Muscle layer of duodenum (tissue), 2 donors: ENCODE measurements at regions not wholly inside any gene's neighbourhood (a gene's known extent, or its start where the extent isn't known, plus 50 kb on each side); places are given as distances from the start of the nearest gene placed in this dataset.

ENCODE experiments used
- H3K27ac ChIP-seq: one replicate; pipeline ENCODE4 v1.7.0; 2013; ENCODE audit warnings: mild to moderate bottlenecking, low read length
- H3K27me3 ChIP-seq: one replicate; pipeline ENCODE4 v1.7.0; 2013; ENCODE audit warnings: low read depth, mild to moderate bottlenecking, control low read depth, low read length
- H3K36me3 ChIP-seq, 2 donors: one replicate each; pipeline ENCODE4 v1.7.0; 2013; ENCODE audit warnings: low read length in 2 of 2, control low read depth in 1 of 2, mild to moderate bottlenecking in 1 of 2; ENCODE audit not compliant: insufficient read depth in 2 of 2, control insufficient read depth in 1 of 2
- H3K4me1 ChIP-seq, 2 donors: one replicate each; pipeline ENCODE4 v1.7.0; 2013; ENCODE audit warnings: low read length in 2 of 2, mild to moderate bottlenecking in 2 of 2, control low read depth in 1 of 2, moderate library complexity in 1 of 2; ENCODE audit not compliant: insufficient read depth in 2 of 2, control insufficient read depth in 1 of 2
- H3K4me3 ChIP-seq, 2 donors: one replicate each; pipeline ENCODE4 v1.7.0; 2013; ENCODE audit warnings: low read length in 2 of 2, low read depth in 1 of 2, mild to moderate bottlenecking in 1 of 2
- H3K9me3 ChIP-seq, 2 donors: one replicate each; pipeline ENCODE4 v1.7.0; 2013; ENCODE audit warnings: low read length in 2 of 2, control low read depth in 1 of 2, mild to moderate bottlenecking in 1 of 2; ENCODE audit not compliant: control insufficient read depth in 1 of 2
- donor health status: healthy.

DNA sequence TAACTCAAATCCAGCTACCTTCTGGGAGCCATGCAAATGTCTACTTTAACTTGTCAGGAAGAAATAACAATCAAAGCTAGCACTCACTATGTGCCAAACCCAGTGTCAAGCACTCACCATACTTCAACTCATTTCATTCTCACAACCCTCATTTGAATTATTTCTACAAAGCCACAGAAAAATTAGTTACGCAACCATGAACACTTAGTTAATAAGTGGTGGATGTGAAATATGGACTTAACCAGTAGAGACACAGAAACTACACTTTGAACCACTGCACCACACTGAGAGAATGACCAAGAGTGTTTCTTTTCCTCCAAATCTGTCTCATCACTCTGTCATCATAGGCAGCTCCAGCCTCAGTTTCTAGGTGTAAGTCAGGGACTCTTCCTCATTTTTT lies 91.0 kb upstream of the MBNL1 start:
- Histone ChIP-seq H3K9me3 (no peaks in the 10 kb centered on the region), H3K36me3 (no peaks in the 10 kb centered on the region), H3K27me3 (no peaks in the 10 kb centered on the region), H3K4me1 (no peaks in the 10 kb centered on the region), H3K27ac (no peak overlapping the region), H3K4me3 (no peak overlapping the region)

DNA sequence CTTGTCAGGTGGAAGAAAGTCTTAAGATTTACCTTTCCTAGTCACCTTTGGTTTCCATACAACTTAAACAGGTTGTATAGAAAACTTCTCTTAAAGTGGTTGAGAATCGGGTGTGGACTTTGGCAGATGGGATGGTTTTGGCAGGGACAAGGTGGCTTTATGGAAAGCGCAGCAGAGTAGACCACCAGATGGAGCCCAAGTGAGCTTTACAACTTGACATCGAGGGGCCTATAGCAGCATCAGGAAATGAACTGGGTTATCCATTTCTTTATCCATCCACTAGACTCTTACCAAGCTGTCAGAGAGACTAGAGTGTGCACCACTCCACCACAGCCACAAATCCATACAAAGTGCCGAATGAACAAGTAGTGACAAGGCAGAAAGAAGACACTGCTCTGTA lies 85.3 kb upstream of the MBNL1 start:
- H3K4me1 ChIP-seq: no peaks in the 10 kb centered on the region
- no peaks in the 10 kb centered on the region for H3K36me3 ChIP-seq
- H3K27me3 ChIP-seq: no peaks in the 10 kb centered on the region
- H3K27ac ChIP-seq: no peak overlapping the region
- no peak overlapping the region for H3K4me3 ChIP-seq
- H3K9me3 ChIP-seq: no peaks in the 10 kb centered on the region

- Histone ChIP-seq H3K4me1 (no peaks in the 10 kb centered on the region), H3K4me3 (no peak overlapping the region), H3K27me3 (no peaks in the 10 kb centered on the region), H3K27ac (no peak overlapping the region), H3K9me3 (no peaks in the 10 kb centered on the region), H3K36me3 (no peaks in the 10 kb centered on the region)
These were observed 83.6 kb upstream of the MBNL1 start for GRCh38 chr3:152184971-152185686.

- no peak overlapping the region for H3K4me3 ChIP-seq
- H3K4me1 ChIP-seq: no peaks in the 10 kb centered on the region
- H3K27ac ChIP-seq: no peak overlapping the region
- no peaks in the 10 kb centered on the region for H3K9me3 ChIP-seq
- H3K36me3 ChIP-seq: no peaks in the 10 kb centered on the region
- H3K27me3 ChIP-seq: no peaks in the 10 kb centered on the region
These were observed 82.7 kb upstream of the MBNL1 start for GRCh38 chr3:152185891-152186630.

- no peak overlapping the region for H3K27ac ChIP-seq
- H3K4me1 ChIP-seq: no peaks in the 10 kb centered on the region
- H3K9me3 ChIP-seq: no peaks in the 10 kb centered on the region
These were observed 78.0 kb upstream of the MBNL1 start for GRCh38 chr3:152190636-152191183.

DNA sequence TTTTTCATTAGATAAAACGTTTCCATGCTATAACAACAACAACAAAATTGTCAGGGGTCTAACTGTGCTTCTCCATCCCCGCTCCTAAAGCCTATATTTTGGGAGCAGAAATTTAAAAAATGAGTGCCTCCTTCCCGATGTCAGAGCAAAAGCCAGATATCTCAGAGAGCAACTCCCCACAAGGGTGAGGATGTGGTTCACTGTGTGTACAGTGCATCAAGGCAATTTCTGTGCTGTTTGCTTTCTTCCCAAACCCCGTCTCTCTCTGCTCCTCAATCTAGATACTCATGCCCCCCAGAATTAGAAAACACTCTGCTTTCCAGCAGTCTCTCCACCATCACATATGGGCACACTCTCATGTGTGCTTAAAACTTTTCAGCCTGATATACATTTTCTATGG lies 76.7 kb upstream of the MBNL1 start:
- no peaks in the 10 kb centered on the region for H3K4me1 ChIP-seq
- no peak overlapping the region for H3K27ac ChIP-seq
- H3K9me3 ChIP-seq: no peaks in the 10 kb centered on the region
- H3K36me3 ChIP-seq: no peaks in the 10 kb centered on the region
- no peaks in the 10 kb centered on the region for H3K27me3 ChIP-seq
- no peak overlapping the region for H3K4me3 ChIP-seq

More at GRCh38 chr3:152190636-152191183, 78.0 kb upstream of the MBNL1 start:
- no peaks in the 10 kb centered on the region for H3K36me3 ChIP-seq
- H3K4me3 ChIP-seq: no peak overlapping the region
- H3K27me3 ChIP-seq: no peaks in the 10 kb centered on the region

GRCh38 chr3:152192936-152193672 lies 75.6 kb upstream of the MBNL1 start:
- no peaks in the 10 kb centered on the region for H3K9me3 ChIP-seq
- peak overlapping the region in 1 of 2 donors; percentile 2 for H3K4me3 ChIP-seq
- H3K4me1 ChIP-seq: peaks cover 0 to 6% of the 10 kb centered on the region in 2 donors
- H3K36me3 ChIP-seq: no peaks in the 10 kb centered on the region
- peak overlapping the region; percentile 60 for H3K27ac ChIP-seq
- H3K27me3 ChIP-seq: no peaks in the 10 kb centered on the region

- Histone ChIP-seq H3K27me3 (no peaks in the 10 kb centered on the region), H3K4me1 (peaks cover 0 to 7% of the 10 kb centered on the region in 2 donors), H3K36me3 (no peaks in the 10 kb centered on the region), H3K27ac (peak overlapping the region; percentile 60), H3K4me3 (peak overlapping the region in 1 of 2 donors; percentile 52), H3K9me3 (no peaks in the 10 kb centered on the region)
These were observed 75.0 kb upstream of the MBNL1 start for GRCh38 chr3:152193673-152194267.

DNA sequence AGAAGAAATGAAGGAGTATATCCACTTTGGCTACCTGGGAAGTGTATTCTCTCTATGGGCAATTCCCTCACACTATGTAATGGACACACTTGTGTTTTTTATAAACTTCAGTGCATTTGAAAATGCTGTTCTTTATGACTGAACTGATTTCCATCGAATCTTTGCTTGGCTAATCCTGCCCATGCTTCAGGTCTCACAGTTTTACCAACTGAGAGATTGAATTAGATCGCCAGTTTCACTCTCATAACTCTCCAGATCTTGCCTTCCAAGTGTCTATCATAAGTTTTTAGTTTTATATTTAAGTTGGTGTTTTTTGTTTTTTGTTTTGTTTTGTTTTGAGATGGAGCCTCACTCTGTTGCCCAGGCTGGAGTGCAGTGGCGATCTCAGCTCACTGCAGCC lies 73.5 kb upstream of the MBNL1 start:
- Histone ChIP-seq H3K27ac (no peak overlapping the region), H3K27me3 (no peaks in the 10 kb centered on the region), H3K36me3 (no peaks in the 10 kb centered on the region), H3K9me3 (no peaks in the 10 kb centered on the region), H3K4me1 (peaks cover 0 to 14% of the 10 kb centered on the region in 2 donors), H3K4me3 (no peak overlapping the region)

GRCh38 chr3:152196782-152197181 lies 71.9 kb upstream of the MBNL1 start:
- Histone ChIP-seq H3K36me3 (no peaks in the 10 kb centered on the region), H3K4me1 (peaks cover 0 to 15% of the 10 kb centered on the region in 2 donors), H3K9me3 (no peaks in the 10 kb centered on the region), H3K27me3 (no peaks in the 10 kb centered on the region), H3K4me3 (peak overlapping the region; percentile 8 to 40), H3K27ac (peak overlapping the region; percentile 96)

DNA sequence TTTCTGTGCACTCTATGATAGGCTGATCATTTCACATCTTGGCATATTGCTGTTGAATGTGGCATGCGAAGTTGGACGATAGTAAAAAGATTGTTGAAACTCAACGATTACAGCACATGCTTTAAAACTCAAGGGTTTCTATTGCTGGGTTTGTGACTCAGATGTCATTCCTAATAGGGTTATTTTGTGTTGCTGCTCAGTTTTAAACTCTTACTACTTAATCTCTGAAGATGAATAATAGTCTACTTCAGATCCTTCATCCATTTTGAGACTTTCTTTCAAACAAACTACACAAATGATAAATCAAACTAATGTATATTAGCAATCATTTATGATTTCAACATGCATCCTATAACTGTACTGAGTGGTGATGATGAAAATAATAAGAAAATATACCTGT lies 71.3 kb upstream of the MBNL1 start:
- Histone ChIP-seq H3K36me3 (no peaks in the 10 kb centered on the region), H3K27me3 (no peaks in the 10 kb centered on the region), H3K9me3 (no peaks in the 10 kb centered on the region), H3K4me3 (peak overlapping the region; percentile 19 to 40), H3K4me1 (peaks cover 3 to 15% of the 10 kb centered on the region in 2 donors), H3K27ac (peak overlapping the region; percentile 96)
